Upper lobe of right lung (tissue), 1 donor: ENCODE measurements at regions not wholly inside any gene's neighbourhood (a gene's known extent, or its start where the extent isn't known, plus 50 kb on each side); places are given as distances from the start of the nearest gene placed in this dataset.
A peak's percentile ranks its signal among the peaks of the same experiment; 100 is the strongest.

Experiments
- ATAC-seq: fragments of 200-7000 bp; cut with Tn5 transposase; one replicate; pipeline ENCODE4 v1.9.1; 2020; ENCODE audit warnings: mild to moderate bottlenecking, moderate library complexity
- DNase-seq: peaks from one replicate; pipeline ENCODE4 v3.0.0-alpha.2; 2020
- H3K27ac ChIP-seq: fragments of 200-600 bp; one replicate; pipeline ENCODE4 v1.8.0; 2022
- H3K27me3 ChIP-seq: fragments of 200-600 bp; one replicate; pipeline ENCODE4 v1.8.0; 2022; ENCODE audit warnings: mild to moderate bottlenecking
- H3K36me3 ChIP-seq: fragments of 200-600 bp; one replicate; pipeline ENCODE4 v1.8.0; 2022
- H3K4me1 ChIP-seq: fragments of 200-600 bp; one replicate; pipeline ENCODE4 v1.8.0; 2022
- H3K4me3 ChIP-seq: fragments of 200-600 bp; one replicate; pipeline ENCODE4 v1.8.0; 2022; ENCODE audit warnings: mild to moderate bottlenecking
- H3K9me3 ChIP-seq: fragments of 200-600 bp; one replicate; pipeline ENCODE4 v1.8.0; 2022
- CTCF ChIP-seq: fragments of 200-600 bp; IDR thresholded peaks from one replicate; pipeline ENCODE4 v1.8.0; 2022; ENCODE audit warnings: antibody characterized with exemption
- intact Hi-C: fragments of 100-400 bp; cut with DNase I; formaldehyde crosslinking; loops from one replicate; pipeline ENCODE4 v1.11.0; 2022
- donor health status: DM: no; HTN: yes; CAD: no; lungs with severe emphysema.

- DNase-seq (no peak), ATAC-seq (no peak)
- no peak for TF ChIP-seq CTCF
- Histone ChIP-seq H3K4me3 (no peak overlapping the region), H3K9me3 (no peaks in the 10 kb centered on the region), H3K36me3 (no peaks in the 10 kb centered on the region), H3K27ac (no peak overlapping the region), H3K4me1 (no peaks in the 10 kb centered on the region), H3K27me3 (no peaks in the 10 kb centered on the region)
- intact Hi-C loops, result no loop called here
Observed at GRCh38 chr14:87725318-87725717, 267.7 kb downstream of the GALC start.

- ATAC-seq, result no peak
Observed at GRCh38 chr14:87712396-87713090, 280.4 kb downstream of the GALC start.

GRCh38 chr14:87705439-87705896 is 287.5 kb downstream of the GALC start:
- intact Hi-C loops, result no loop called here
- Histone ChIP-seq H3K36me3 (no peaks in the 10 kb centered on the region), H3K27ac (no peak overlapping the region), H3K9me3 (no peaks in the 10 kb centered on the region), H3K4me1 (no peaks in the 10 kb centered on the region), H3K27me3 (no peaks in the 10 kb centered on the region), H3K4me3 (no peak overlapping the region)
- no peak for TF ChIP-seq CTCF
- no peak for DNase-seq
- no peak for ATAC-seq

More at GRCh38 chr14:87712396-87713090, 280.4 kb downstream of the GALC start:
- no peaks in the 10 kb centered on the region for H3K36me3 ChIP-seq
- TF ChIP-seq CTCF, result no peak
- intact Hi-C loops, result no loop called here
- H3K4me3 ChIP-seq, result no peak overlapping the region
- no peaks in the 10 kb centered on the region for H3K4me1 ChIP-seq
- no peak overlapping the region for H3K27ac ChIP-seq
- H3K27me3 ChIP-seq, result no peaks in the 10 kb centered on the region
- DNase-seq, result no peak
- no peaks in the 10 kb centered on the region for H3K9me3 ChIP-seq

- Histone ChIP-seq H3K27ac (no peak overlapping the region), H3K9me3 (no peaks in the 10 kb centered on the region), H3K36me3 (no peaks in the 10 kb centered on the region), H3K4me1 (no peaks in the 10 kb centered on the region), H3K4me3 (no peak overlapping the region), H3K27me3 (no peaks in the 10 kb centered on the region)
- TF ChIP-seq CTCF, result no peak
- intact Hi-C loops, result no loop called here
- DNase-seq, result no peak
- ATAC-seq, result peak; percentile 43
Observed at GRCh38 chr14:87698481-87698880, 294.5 kb downstream of the GALC start.

GRCh38 chr14:87696485-87696884 is 296.5 kb downstream of the GALC start:
- Histone ChIP-seq H3K36me3 (no peaks in the 10 kb centered on the region), H3K4me1 (no peaks in the 10 kb centered on the region), H3K27ac (no peak overlapping the region), H3K27me3 (no peaks in the 10 kb centered on the region), H3K4me3 (no peak overlapping the region), H3K9me3 (no peaks in the 10 kb centered on the region)
- ATAC-seq, result no peak
- intact Hi-C loops, result no loop called here
- TF ChIP-seq CTCF, result no peak
- DNase-seq, result no peak
